Type B pancreatic cell (in vitro differentiated cells): ENCODE measurements at regions not wholly inside any gene's neighbourhood (a gene's known extent, or its start where the extent isn't known, plus 50 kb on each side); places are given as distances from the start of the nearest gene placed in this dataset.

Source experiments
- DNase-seq: peaks from one replicate; pipeline ENCODE4 v3.0.0; 2021; ENCODE audit warnings: mixed read lengths; ENCODE audit not compliant: unreplicated experiment; ENCODE audit errors: extremely low spot score
- H3K27ac Mint-ChIP-seq: 2 replicates; pipeline ENCODE4 v1.8.0; 2021; ENCODE audit warnings: mild to moderate bottlenecking, mixed read lengths
- H3K27me3 Mint-ChIP-seq: 2 replicates; pipeline ENCODE4 v1.8.0; 2021; ENCODE audit warnings: mixed read lengths
- H3K36me3 Mint-ChIP-seq: 2 replicates; pipeline ENCODE4 v1.8.0; 2021; ENCODE audit warnings: mixed read lengths
- H3K4me1 Mint-ChIP-seq: one replicate; pipeline ENCODE4 v1.8.0; 2021; ENCODE audit warnings: mixed read lengths; ENCODE audit not compliant: unreplicated experiment
- H3K4me3 Mint-ChIP-seq: 2 replicates; pipeline ENCODE4 v1.8.0; 2021; ENCODE audit warnings: mild to moderate bottlenecking, mixed read lengths
- H3K9me3 Mint-ChIP-seq: 2 replicates; pipeline ENCODE4 v1.8.0; 2021; ENCODE audit warnings: mixed read lengths
- TF ChIP-seq, protein P1 (sequence below): fragments of 200-600 bp; sonication (generic); conservative IDR thresholded peaks from 2 replicates; pipeline ENCODE4 v1.5.0; 2021; ENCODE audit warnings: antibody characterized with exemption, mild to moderate bottlenecking

DNA sequence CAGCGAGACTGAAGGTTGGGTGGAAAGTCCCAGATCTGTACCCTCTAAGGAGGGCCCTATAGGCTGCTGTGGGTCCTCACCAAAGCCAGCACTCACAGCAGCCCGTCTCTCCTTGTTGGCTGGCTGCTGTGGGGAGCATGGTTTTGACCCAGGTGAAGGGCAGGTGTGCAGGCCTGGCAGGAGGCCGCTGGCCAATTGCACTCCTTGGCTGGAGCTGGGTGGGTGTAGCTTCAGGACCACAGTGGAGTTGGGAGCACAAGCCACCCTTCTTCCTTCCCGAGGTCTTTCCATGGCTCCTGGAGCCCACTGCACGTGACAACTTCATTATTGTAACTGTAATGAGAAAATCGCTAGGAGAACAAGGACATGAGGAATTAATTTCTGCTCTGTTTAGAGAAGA is 287.7 kb upstream of the FOXQ1 start:
- Mint-ChIP-seq H3K36me3 (no peaks in the 10 kb centered on the region), H3K9me3 (no peaks in the 10 kb centered on the region), H3K4me3 (no peak overlapping the region)

DNA sequence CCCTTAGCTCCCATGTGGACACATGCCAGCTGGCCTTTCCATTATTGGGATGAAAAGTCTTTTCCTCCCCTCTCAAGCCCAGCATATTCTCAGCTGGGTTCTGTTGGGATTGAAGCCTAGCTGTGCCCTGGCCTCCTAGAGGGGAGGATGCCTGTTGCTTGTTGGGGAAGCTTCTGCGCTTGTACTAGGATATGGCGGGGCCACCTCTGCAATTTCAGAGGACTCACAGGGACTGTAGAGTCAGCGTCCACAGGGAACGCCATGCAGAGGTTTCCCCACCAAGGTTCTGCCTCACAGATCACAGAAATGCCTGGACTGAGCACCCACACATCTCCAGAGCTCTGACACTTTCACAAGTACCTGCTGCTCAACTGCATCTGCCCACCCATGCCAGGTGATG is 288.7 kb upstream of the FOXQ1 start:
- Mint-ChIP-seq H3K4me1 (peaks cover 11% of the 10 kb centered on the region), H3K4me3 (no peak overlapping the region), H3K27ac (no peak overlapping the region), H3K27me3 (peaks cover 10% of the 10 kb centered on the region), H3K36me3 (no peaks in the 10 kb centered on the region), H3K9me3 (no peaks in the 10 kb centered on the region)
- TF ChIP-seq, protein P1, sequence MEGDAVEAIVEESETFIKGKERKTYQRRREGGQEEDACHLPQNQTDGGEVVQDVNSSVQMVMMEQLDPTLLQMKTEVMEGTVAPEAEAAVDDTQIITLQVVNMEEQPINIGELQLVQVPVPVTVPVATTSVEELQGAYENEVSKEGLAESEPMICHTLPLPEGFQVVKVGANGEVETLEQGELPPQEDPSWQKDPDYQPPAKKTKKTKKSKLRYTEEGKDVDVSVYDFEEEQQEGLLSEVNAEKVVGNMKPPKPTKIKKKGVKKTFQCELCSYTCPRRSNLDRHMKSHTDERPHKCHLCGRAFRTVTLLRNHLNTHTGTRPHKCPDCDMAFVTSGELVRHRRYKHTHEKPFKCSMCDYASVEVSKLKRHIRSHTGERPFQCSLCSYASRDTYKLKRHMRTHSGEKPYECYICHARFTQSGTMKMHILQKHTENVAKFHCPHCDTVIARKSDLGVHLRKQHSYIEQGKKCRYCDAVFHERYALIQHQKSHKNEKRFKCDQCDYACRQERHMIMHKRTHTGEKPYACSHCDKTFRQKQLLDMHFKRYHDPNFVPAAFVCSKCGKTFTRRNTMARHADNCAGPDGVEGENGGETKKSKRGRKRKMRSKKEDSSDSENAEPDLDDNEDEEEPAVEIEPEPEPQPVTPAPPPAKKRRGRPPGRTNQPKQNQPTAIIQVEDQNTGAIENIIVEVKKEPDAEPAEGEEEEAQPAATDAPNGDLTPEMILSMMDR: no peak
- no peak for DNase-seq

More for the DNA sequence above, 287.7 kb upstream of the FOXQ1 start:
- DNase-seq: no peak
- TF ChIP-seq, protein P1: no peak
- Mint-ChIP-seq H3K27ac (no peak overlapping the region), H3K4me1 (peaks cover 15% of the 10 kb centered on the region), H3K27me3 (peaks cover 6% of the 10 kb centered on the region)

DNA sequence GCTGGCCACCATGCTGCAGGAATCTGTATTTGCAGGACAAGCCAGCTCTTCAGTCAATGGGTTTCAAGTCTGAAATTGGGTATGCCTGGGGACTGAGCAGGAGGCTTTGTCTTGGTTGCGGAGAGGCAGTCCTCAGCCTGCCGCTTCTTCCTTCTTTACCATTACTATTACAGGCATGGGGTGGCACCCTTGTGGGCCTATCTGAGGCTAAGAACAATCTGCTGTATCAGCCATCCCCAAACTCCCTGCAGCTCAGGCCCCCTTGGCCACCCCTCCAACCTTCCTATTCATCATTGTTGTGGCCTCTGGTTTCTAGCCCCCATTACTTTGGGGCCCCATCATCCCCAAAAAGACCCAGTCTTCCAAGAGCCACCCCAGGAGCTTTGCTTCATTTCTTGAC is 289.2 kb upstream of the FOXQ1 start:
- H3K36me3 Mint-ChIP-seq: no peaks in the 10 kb centered on the region
- H3K27ac Mint-ChIP-seq: no peak overlapping the region
- no peaks in the 10 kb centered on the region for H3K9me3 Mint-ChIP-seq
- H3K4me3 Mint-ChIP-seq: no peak overlapping the region
- peaks cover 11% of the 10 kb centered on the region for H3K4me1 Mint-ChIP-seq
- no peak for DNase-seq
- peaks cover 10% of the 10 kb centered on the region for H3K27me3 Mint-ChIP-seq
- TF ChIP-seq, protein P1: no peak

DNA sequence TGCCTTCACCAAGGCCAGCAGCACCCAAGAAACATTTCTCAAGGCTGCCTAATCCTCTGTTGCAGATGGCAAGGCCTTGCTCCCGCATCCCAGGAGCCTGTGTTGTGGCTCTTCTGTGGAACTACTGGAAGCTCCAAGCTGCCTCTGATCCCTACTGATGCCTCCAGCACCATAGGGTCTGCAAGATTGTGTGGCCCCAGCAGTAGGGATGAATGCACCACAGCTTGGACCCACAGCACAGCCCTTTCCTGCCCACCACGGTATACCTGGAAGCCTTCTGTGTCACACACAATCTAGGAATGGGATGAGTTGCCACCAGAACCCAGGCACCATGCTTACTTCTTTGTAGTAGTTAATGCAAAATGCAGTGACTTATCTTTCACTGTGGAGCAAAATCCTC is 291.1 kb upstream of the FOXQ1 start:
- no peaks in the 10 kb centered on the region for H3K36me3 Mint-ChIP-seq
- peaks cover 3% of the 10 kb centered on the region for H3K27me3 Mint-ChIP-seq
- H3K9me3 Mint-ChIP-seq: no peaks in the 10 kb centered on the region
- no peak for DNase-seq
- no peak overlapping the region for H3K27ac Mint-ChIP-seq
- H3K4me1 Mint-ChIP-seq: peaks cover 11% of the 10 kb centered on the region
- TF ChIP-seq, protein P1: no peak
- no peak overlapping the region for H3K4me3 Mint-ChIP-seq

DNA sequence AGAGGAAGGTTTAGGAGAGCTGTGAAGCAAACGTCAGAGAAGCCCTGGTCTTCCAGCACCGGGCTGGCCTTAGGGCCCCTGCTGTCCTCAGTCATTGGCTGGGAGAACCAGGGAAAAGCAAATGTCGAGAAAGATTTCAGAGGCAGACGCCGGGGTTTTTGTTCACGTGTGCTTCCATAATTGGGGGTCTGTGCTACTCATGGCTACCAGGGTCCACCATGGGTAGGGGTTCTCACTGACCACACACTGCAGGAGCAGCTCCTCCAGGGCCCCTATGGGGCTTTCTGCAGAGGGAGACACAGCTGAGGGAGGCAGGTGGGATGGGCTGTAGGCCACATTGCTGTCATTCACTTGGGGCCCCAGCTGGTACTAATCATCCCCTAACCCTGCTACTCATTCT is 291.8 kb upstream of the FOXQ1 start:
- Mint-ChIP-seq H3K4me3 (no peak overlapping the region), H3K27ac (no peak overlapping the region), H3K36me3 (no peaks in the 10 kb centered on the region), H3K9me3 (no peaks in the 10 kb centered on the region), H3K27me3 (peaks cover 3% of the 10 kb centered on the region), H3K4me1 (peaks cover 10% of the 10 kb centered on the region)
- no peak for DNase-seq
- TF ChIP-seq, protein P1: no peak

DNA sequence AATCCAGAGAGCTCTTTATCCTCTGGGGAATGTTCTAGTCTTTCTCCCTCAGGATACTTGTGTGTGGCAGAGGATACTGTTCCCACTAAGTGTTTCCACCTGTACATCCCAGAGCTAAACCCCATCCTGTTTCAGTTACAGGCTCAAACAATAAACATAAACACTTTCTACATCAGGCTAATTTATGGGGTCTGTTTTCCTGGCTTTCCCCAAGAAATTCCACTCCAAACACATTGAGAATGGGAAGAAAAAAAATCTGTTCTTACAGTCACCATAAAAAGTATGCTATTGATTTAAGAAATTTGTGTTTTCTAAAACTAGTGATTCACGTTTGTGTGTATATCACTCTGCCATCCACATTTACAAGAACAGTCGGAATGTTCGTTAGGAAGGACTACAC is 293.9 kb upstream of the FOXQ1 start:
- Mint-ChIP-seq H3K9me3 (no peaks in the 10 kb centered on the region), H3K36me3 (no peaks in the 10 kb centered on the region), H3K4me3 (no peak overlapping the region), H3K27me3 (peaks cover 3% of the 10 kb centered on the region), H3K27ac (no peak overlapping the region), H3K4me1 (no peaks in the 10 kb centered on the region)
- DNase-seq: no peak
- TF ChIP-seq, protein P1: no peak
